SK-N-MC (cell line): ENCODE measurements at regions not wholly inside any gene's neighbourhood (a gene's known extent, or its start where the extent isn't known, plus 50 kb on each side); places are given as distances from the start of the nearest gene placed in this dataset.

ENCODE experiments used
- EZH2 ChIP-seq: fragments of 200-600 bp; sonication (generic); IDR thresholded peaks from one replicate; pipeline ENCODE4 v1.6.1; 2017; ENCODE audit warnings: antibody characterized with exemption
- FOXP2 ChIP-seq: optimal IDR thresholded peaks from 2 replicates; pipeline ENCODE3; 2011; ENCODE audit warnings: mild to moderate bottlenecking, moderate library complexity; ENCODE audit not compliant: insufficient read depth; ENCODE audit errors: extremely low read length, control extremely low read depth
- POLR2AphosphoS5 ChIP-seq: IDR thresholded peaks from 2 replicates; pipeline ENCODE4 v1.6.1; 2012; ENCODE audit warnings: mild to moderate bottlenecking, low read depth, low read length, borderline replicate concordance

- no peak for TF ChIP-seq POLR2AphosphoS5
- TF ChIP-seq EZH2: no peak
- no peak for TF ChIP-seq FOXP2
Measured at GRCh38 chr2:65662654-65663432, 230.4 kb upstream of the SPRED2 start.
